ENCODE measurements at regions not wholly inside any gene's neighbourhood (a gene's known extent, or its start where the extent isn't known, plus 50 kb on each side); places are given as distances from the start of the nearest gene placed in this dataset.

GRCh38 chr11:116375221-116375620 lies 397.6 kb downstream of the BUD13 start:
- Histone ChIP-seq H3K9me3 (no peaks in the 10 kb centered on the region), H3K4me1 (no peaks in the 10 kb centered on the region), H3K27ac (no peak overlapping the region), H3K27me3 (no peaks in the 10 kb centered on the region), H3K4me3 (no peak overlapping the region), H3K36me3 (replicated peaks in 1 of 2; ENCODE audit: insufficient read depth in 1 of 2, low read depth in 2 of 2) (no peaks in the 10 kb centered on the region)
- DNase-seq (no peak), ATAC-seq (no peak)
- 89 to 93% methylated on average over 1 of the region's 1 CpG for whole genome bisulfite sequencing, 2 donors
- TF ChIP-seq, protein P1, sequence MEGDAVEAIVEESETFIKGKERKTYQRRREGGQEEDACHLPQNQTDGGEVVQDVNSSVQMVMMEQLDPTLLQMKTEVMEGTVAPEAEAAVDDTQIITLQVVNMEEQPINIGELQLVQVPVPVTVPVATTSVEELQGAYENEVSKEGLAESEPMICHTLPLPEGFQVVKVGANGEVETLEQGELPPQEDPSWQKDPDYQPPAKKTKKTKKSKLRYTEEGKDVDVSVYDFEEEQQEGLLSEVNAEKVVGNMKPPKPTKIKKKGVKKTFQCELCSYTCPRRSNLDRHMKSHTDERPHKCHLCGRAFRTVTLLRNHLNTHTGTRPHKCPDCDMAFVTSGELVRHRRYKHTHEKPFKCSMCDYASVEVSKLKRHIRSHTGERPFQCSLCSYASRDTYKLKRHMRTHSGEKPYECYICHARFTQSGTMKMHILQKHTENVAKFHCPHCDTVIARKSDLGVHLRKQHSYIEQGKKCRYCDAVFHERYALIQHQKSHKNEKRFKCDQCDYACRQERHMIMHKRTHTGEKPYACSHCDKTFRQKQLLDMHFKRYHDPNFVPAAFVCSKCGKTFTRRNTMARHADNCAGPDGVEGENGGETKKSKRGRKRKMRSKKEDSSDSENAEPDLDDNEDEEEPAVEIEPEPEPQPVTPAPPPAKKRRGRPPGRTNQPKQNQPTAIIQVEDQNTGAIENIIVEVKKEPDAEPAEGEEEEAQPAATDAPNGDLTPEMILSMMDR (IDR thresholded peaks at IDR 0.05), result no peak
- no peak for TF ChIP-seq POLR2A (IDR thresholded peaks at IDR 0.05)
- intact Hi-C loops (cut with DNase I), result no loop called here

GRCh38 chr11:116374085-116374484 lies 398.7 kb downstream of the BUD13 start:
- intact Hi-C loops (cut with DNase I), result no loop called here
- no peak for DNase-seq

DNA sequence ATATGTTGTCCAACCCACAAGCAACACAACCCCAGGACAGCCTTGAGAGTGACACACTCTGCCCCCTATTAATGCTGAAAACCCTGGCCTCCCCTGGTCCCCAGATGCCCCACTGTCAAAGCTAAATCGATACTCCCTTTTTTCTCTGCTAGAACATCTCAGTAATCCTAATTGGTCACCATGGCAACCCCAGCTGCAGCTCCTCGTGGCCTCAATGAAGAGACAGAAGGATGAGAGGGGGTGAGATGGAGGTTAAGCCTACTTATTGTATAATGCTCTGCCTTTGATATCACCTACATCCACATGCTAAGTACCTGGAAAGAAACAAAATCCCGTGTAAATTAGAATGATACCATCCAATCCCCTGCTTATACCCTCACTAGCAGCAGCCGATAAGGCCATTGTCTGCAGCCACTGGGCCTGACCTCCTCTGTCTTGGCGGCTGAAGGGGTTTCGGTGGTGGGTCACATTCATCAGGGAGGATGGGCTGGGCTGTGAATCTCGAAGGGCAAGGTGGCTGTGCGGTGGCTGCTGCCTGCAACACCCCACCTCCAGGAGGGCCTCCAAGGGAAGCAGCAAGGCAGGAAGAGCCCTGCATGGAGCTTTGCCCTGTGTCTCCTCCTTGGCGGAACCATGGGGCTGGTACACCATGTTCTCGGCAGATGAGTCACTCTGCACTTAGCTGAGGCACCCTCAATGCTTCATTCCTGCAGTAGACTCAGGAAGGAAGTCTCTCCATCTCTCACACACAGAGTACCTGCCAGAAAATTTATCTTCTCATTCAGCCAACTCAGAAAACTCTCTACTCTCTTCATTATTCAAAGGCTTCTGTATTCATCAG lies 399.5 kb downstream of the BUD13 start:
- 61 to 66% methylated on average over 10 of the region's 10 CpGs for WGBS, 2 donors
- H3K4me3 ChIP-seq, result no peak overlapping the region
- TF ChIP-seq, protein P1 (IDR thresholded peaks at IDR 0.05), result no peak
- no peak for TF ChIP-seq POLR2A (IDR thresholded peaks at IDR 0.05)
- H3K36me3 ChIP-seq (replicated peaks in 1 of 2; ENCODE audit: insufficient read depth in 1 of 2, low read depth in 2 of 2), result no peaks in the 10 kb centered on the region
- no peak overlapping the region for H3K27ac ChIP-seq
- H3K9me3 ChIP-seq, result no peaks in the 10 kb centered on the region
- ATAC-seq (no peak), DNase-seq (no peak)
- intact Hi-C loops (cut with DNase I), result no loop called here
- H3K4me1 ChIP-seq, result no peaks in the 10 kb centered on the region
- H3K27me3 ChIP-seq, result no peaks in the 10 kb centered on the region

More at GRCh38 chr11:116374085-116374484, 398.7 kb downstream of the BUD13 start:
- Histone ChIP-seq H3K9me3 (no peaks in the 10 kb centered on the region), H3K27me3 (no peaks in the 10 kb centered on the region), H3K27ac (no peak overlapping the region), H3K4me3 (no peak overlapping the region), H3K4me1 (no peaks in the 10 kb centered on the region), H3K36me3 (replicated peaks in 1 of 2; ENCODE audit: insufficient read depth in 1 of 2, low read depth in 2 of 2) (no peaks in the 10 kb centered on the region)
- no peak for ATAC-seq
- TF ChIP-seq, protein P1 (IDR thresholded peaks at IDR 0.05), result no peak
- TF ChIP-seq POLR2A (IDR thresholded peaks at IDR 0.05), result no peak
- 89 to 95% methylated on average over 1 of the region's 1 CpG for WGBS, 2 donors

DNA sequence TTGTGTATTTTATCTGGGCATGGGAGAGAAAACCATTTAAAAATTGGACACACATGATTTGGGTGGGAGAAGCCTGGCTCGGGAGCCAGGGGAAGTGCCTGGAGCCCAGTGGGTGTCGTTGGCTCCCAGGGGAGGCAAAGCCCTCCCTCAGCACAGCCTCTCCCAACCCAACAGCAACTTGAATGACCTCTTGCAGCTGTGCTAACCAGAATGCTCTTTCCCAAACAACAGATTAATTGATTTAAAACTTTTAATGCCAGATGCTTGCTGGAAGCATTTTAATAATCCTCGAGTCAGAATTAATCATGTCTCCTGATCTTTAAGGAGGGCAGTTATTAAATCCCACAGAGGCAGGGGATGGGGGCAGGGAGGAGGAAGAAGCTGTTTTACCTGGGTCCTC lies 401.6 kb downstream of the BUD13 start:
- H3K4me3 ChIP-seq, result no peak overlapping the region
- no peak for TF ChIP-seq POLR2A (IDR thresholded peaks at IDR 0.05)
- TF ChIP-seq, protein P1 (IDR thresholded peaks at IDR 0.05), result no peak
- 28 to 36% methylated on average over 3 of the region's 3 CpGs for WGBS, 2 donors
- intact Hi-C loops (cut with DNase I), result no loop called here
- H3K9me3 ChIP-seq, result no peaks in the 10 kb centered on the region
- no peak overlapping the region for H3K27ac ChIP-seq
- H3K27me3 ChIP-seq, result no peaks in the 10 kb centered on the region
- ATAC-seq (no peak), DNase-seq (no peak)
- no peaks in the 10 kb centered on the region for H3K4me1 ChIP-seq
- H3K36me3 ChIP-seq (replicated peaks in 1 of 2; ENCODE audit: insufficient read depth in 1 of 2, low read depth in 2 of 2), result no peaks in the 10 kb centered on the region

DNA sequence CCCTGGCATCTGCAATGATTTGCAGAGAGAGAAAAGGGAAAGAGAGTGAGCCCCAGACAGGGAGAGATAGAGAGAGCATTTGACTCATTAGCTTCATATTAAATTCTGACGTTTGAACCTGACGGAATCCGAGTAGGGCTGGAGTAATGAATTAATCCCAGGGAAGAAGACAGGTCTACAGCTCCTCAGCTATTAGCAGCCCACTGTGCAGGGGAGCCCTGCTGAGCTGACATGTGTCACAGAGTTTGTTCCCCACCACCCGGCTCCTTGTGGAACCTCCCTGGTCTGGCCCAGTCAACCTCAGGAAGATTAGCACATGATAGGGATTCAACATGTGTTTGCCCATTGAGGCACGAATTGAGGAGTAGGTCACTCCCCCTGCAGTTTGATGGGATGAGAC lies 404.0 kb downstream of the BUD13 start:
- DNase-seq (no peak), ATAC-seq (no peak)
- Histone ChIP-seq H3K36me3 (replicated peaks in 1 of 2; ENCODE audit: insufficient read depth in 1 of 2, low read depth in 2 of 2) (no peaks in the 10 kb centered on the region), H3K9me3 (no peaks in the 10 kb centered on the region), H3K4me1 (no peaks in the 10 kb centered on the region), H3K4me3 (no peak overlapping the region), H3K27me3 (no peaks in the 10 kb centered on the region), H3K27ac (no peak overlapping the region)
- intact Hi-C loops (cut with DNase I), result no loop called here
- WGBS, 2 donors, result 60 to 63% methylated on average over 5 of the region's 5 CpGs
- TF ChIP-seq, protein P1 (IDR thresholded peaks at IDR 0.05), result no peak
- no peak for TF ChIP-seq POLR2A (IDR thresholded peaks at IDR 0.05)
